ENCODE measurements at regions not wholly inside any gene's neighbourhood (a gene's known extent, or its start where the extent isn't known, plus 50 kb on each side); places are given as distances from the start of the nearest gene placed in this dataset.

- H3K27ac ChIP-seq = no peak overlapping the region
- TF ChIP-seq ZFX (IDR thresholded peaks at IDR 0.05) (no peak), CTCF (conservative IDR thresholded peaks at IDR 0.05) (no peak)
Measured at GRCh38 chr13:37942929-37943328, 73.4 kb upstream of the TRPC4 start.

- no peak for TF ChIP-seq ZFX (IDR thresholded peaks at IDR 0.05)
- TF ChIP-seq CTCF (conservative IDR thresholded peaks at IDR 0.05) = no peak
- no peak overlapping the region for H3K27ac ChIP-seq
Measured at GRCh38 chr13:37934339-37935191, 65.0 kb upstream of the TRPC4 start.

- no peak overlapping the region for H3K27ac ChIP-seq
- no peak for TF ChIP-seq CTCF (conservative IDR thresholded peaks at IDR 0.05)
- TF ChIP-seq ZFX (IDR thresholded peaks at IDR 0.05) = no peak
Measured at GRCh38 chr13:37929308-37929707, 59.7 kb upstream of the TRPC4 start.

GRCh38 chr13:37927561-37927960 is 58.0 kb upstream of the TRPC4 start:
- H3K27ac ChIP-seq = no peak overlapping the region
- TF ChIP-seq ZFX (IDR thresholded peaks at IDR 0.05) (no peak), CTCF (conservative IDR thresholded peaks at IDR 0.05) (no peak)

- no peak overlapping the region for H3K27ac ChIP-seq
- TF ChIP-seq CTCF (conservative IDR thresholded peaks at IDR 0.05) (no peak), ZFX (IDR thresholded peaks at IDR 0.05) (no peak)
Measured at GRCh38 chr13:37925878-37926473, 56.4 kb upstream of the TRPC4 start.

- TF ChIP-seq ZFX (IDR thresholded peaks at IDR 0.05) (no peak), CTCF (conservative IDR thresholded peaks at IDR 0.05) (no peak)
- no peak overlapping the region for H3K27ac ChIP-seq
Measured at GRCh38 chr13:37923236-37923635, 53.7 kb upstream of the TRPC4 start.

- H3K27ac ChIP-seq = no peak overlapping the region
- no peak for TF ChIP-seq CTCF (conservative IDR thresholded peaks at IDR 0.05)
- TF ChIP-seq ZFX (IDR thresholded peaks at IDR 0.05) = no peak
Measured at GRCh38 chr13:37919329-37919880, 49.8 kb upstream of the TRPC4 start.
